H7 (cell line): ENCODE measurements at regions not wholly inside any gene's neighbourhood (a gene's known extent, or its start where the extent isn't known, plus 50 kb on each side); places are given as distances from the start of the nearest gene placed in this dataset.

ENCODE experiments used
- DNase-seq: peaks from one replicate; pipeline ENCODE4 v3.0.0; 2012
- H3K27me3 ChIP-seq: 2 replicates; pipeline ENCODE4 v1.6.0; 2011; ENCODE audit warnings: mild to moderate bottlenecking, low read length; ENCODE audit not compliant: control insufficient read depth, insufficient read depth
- H3K36me3 ChIP-seq: replicated peaks from 2 replicates; pipeline ENCODE4 v1.5.1; 2011; ENCODE audit warnings: low read length; ENCODE audit not compliant: control insufficient read depth, insufficient read depth
- H3K4me3 ChIP-seq: 2 replicates; pipeline ENCODE4 v1.5.1; 2011; ENCODE audit warnings: low read depth, mild to moderate bottlenecking, control low read depth, low read length, moderate library complexity; ENCODE audit not compliant: insufficient read depth

GRCh38 chr1:96487971-96488370, 233.6 kb upstream of the PTBP2 start:
- DNase-seq = no peak
- H3K36me3 ChIP-seq = no peaks in the 10 kb centered on the region
- H3K27me3 ChIP-seq = peaks cover 6% of the 10 kb centered on the region; the same call in 1 of the 2 replicates
- no peak overlapping the region for H3K4me3 ChIP-seq

GRCh38 chr1:96488777-96489176, 232.8 kb upstream of the PTBP2 start:
- Histone ChIP-seq H3K36me3 (no peaks in the 10 kb centered on the region), H3K4me3 (no peak overlapping the region), H3K27me3 (peaks cover 2% of the 10 kb centered on the region; the same call in 1 of the 2 replicates)
- DNase-seq = no peak

- Histone ChIP-seq H3K4me3 (no peak overlapping the region), H3K27me3 (peaks cover 1% of the 10 kb centered on the region; the same call in 1 of the 2 replicates), H3K36me3 (no peaks in the 10 kb centered on the region)
- DNase-seq = no peak
Measured at GRCh38 chr1:96492236-96492635, 229.3 kb upstream of the PTBP2 start.

GRCh38 chr1:96498744-96499340, 222.7 kb upstream of the PTBP2 start:
- no peak for DNase-seq
- H3K4me3 ChIP-seq = no peak overlapping the region
- H3K27me3 ChIP-seq = no peaks in the 10 kb centered on the region
- no peaks in the 10 kb centered on the region for H3K36me3 ChIP-seq

- Histone ChIP-seq H3K27me3 (no peaks in the 10 kb centered on the region), H3K4me3 (no peak overlapping the region), H3K36me3 (no peaks in the 10 kb centered on the region)
- no peak for DNase-seq
Measured at GRCh38 chr1:96508233-96508632, 213.4 kb upstream of the PTBP2 start.

GRCh38 chr1:96509339-96509738, 212.2 kb upstream of the PTBP2 start:
- Histone ChIP-seq H3K36me3 (no peaks in the 10 kb centered on the region), H3K27me3 (no peaks in the 10 kb centered on the region), H3K4me3 (no peak overlapping the region)
- DNase-seq = no peak

- Histone ChIP-seq H3K27me3 (no peaks in the 10 kb centered on the region), H3K4me3 (no peak overlapping the region), H3K36me3 (no peaks in the 10 kb centered on the region)
- DNase-seq = no peak
Measured at GRCh38 chr1:96509951-96510350, 211.6 kb upstream of the PTBP2 start.

- DNase-seq = no peak
- Histone ChIP-seq H3K27me3 (no peaks in the 10 kb centered on the region), H3K4me3 (no peak overlapping the region), H3K36me3 (no peaks in the 10 kb centered on the region)
Measured at GRCh38 chr1:96510391-96510790, 211.2 kb upstream of the PTBP2 start.

GRCh38 chr1:96510911-96511310, 210.7 kb upstream of the PTBP2 start:
- Histone ChIP-seq H3K4me3 (no peak overlapping the region), H3K36me3 (no peaks in the 10 kb centered on the region), H3K27me3 (no peaks in the 10 kb centered on the region)
- no peak for DNase-seq

- no peak for DNase-seq
- H3K4me3 ChIP-seq = no peak overlapping the region
- no peaks in the 10 kb centered on the region for H3K36me3 ChIP-seq
- H3K27me3 ChIP-seq = no peaks in the 10 kb centered on the region
Measured at GRCh38 chr1:96513136-96513535, 208.4 kb upstream of the PTBP2 start.

GRCh38 chr1:96515430-96515829, 206.2 kb upstream of the PTBP2 start:
- H3K27me3 ChIP-seq = no peaks in the 10 kb centered on the region
- no peaks in the 10 kb centered on the region for H3K36me3 ChIP-seq
- no peak overlapping the region for H3K4me3 ChIP-seq
- no peak for DNase-seq

- no peaks in the 10 kb centered on the region for H3K27me3 ChIP-seq
- H3K4me3 ChIP-seq = no peak overlapping the region
- H3K36me3 ChIP-seq = no peaks in the 10 kb centered on the region
- no peak for DNase-seq
Measured at GRCh38 chr1:96515925-96516324, 205.7 kb upstream of the PTBP2 start.

GRCh38 chr1:96519851-96520578, 201.6 kb upstream of the PTBP2 start:
- DNase-seq = peak; percentile 59
- no peaks in the 10 kb centered on the region for H3K27me3 ChIP-seq
- H3K36me3 ChIP-seq = no peaks in the 10 kb centered on the region
- H3K4me3 ChIP-seq = no peak overlapping the region

GRCh38 chr1:96520579-96520947, 201.0 kb upstream of the PTBP2 start:
- Histone ChIP-seq H3K36me3 (no peaks in the 10 kb centered on the region), H3K4me3 (no peak overlapping the region), H3K27me3 (no peaks in the 10 kb centered on the region)
- no peak for DNase-seq

- Histone ChIP-seq H3K27me3 (no peaks in the 10 kb centered on the region), H3K36me3 (no peaks in the 10 kb centered on the region), H3K4me3 (no peak overlapping the region)
- no peak for DNase-seq
Measured at GRCh38 chr1:96521010-96521409, 200.6 kb upstream of the PTBP2 start.
